GM18909 (cell line): ENCODE measurements at regions not wholly inside any gene's neighbourhood (a gene's known extent, or its start where the extent isn't known, plus 50 kb on each side); places are given as distances from the start of the nearest gene placed in this dataset.

ENCODE experiments used
- ATAC-seq: cut with Tn5 transposase; IDR thresholded peaks from one replicate; pipeline ENCODE4 v1.9.1; 2021; ENCODE audit warnings: mild to moderate bottlenecking; ENCODE audit not compliant: unreplicated experiment, poor library complexity

DNA sequence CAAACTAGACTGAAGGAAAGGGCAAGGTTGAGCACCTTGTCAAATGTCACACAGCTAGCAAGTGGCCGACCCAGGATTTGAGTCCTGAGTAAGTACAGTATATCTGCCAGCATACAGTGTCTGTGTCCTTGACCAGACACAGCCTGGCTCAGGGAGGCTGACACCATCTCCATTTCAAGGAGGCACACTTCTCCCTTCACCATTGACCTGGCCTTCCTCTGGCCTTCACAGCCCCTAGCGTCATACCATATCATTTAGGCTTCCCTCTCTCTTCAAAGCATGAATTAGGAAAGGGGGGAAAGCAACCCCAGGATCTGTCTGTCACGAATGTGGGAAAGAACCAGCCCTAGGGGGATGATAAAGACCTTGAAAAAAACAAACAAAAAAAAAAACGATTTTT lies 155.6 kb downstream of the PLPP3 start:
- ATAC-seq, result no peak

DNA sequence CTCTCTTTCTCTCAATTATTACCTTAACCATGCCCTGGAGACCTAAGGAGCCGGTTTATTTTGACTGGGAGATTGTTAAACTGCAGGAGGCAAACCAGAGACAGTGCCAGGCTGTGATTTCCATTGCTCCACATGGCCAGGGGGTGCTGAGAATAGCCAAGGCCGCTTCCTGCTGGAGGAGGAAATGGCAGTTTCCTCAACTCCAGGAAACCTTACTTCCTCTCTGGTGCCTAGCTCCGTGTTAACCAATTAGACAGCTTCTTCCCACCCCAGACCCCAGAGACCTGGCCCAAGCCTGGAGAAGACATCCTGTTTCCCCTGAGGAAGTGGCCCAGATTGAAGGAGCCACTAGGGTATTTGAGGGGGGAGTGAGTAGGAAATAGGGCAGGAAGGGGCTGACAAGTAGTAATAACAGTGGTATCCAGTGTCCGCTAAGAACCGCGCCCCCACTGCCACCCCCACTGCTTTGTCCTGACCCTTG lies 161.2 kb downstream of the PLPP3 start:
- no peak for ATAC-seq

DNA sequence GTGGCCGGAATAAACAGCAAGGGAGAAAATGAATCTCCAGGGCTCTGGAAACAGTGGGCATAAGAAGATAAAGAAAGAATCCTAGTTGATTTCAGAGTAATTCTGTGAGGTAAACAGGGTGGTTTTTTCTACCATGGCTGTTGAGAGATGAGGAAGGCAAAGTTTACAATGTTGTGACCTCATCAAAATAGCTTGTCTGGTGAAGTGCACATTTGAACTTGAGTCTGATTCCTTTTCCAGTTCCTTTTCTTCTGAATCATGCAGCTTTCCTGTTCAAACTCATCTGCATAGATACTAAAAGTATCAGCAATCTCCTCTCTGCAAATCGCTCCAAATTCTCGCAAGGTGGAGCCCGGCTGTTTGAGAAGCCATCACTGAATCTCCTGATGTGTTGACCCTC lies 161.7 kb downstream of the PLPP3 start:
- ATAC-seq, result no peak

- no peak for ATAC-seq
Observed at GRCh38 chr1:56416495-56416894, 162.9 kb downstream of the PLPP3 start.

DNA sequence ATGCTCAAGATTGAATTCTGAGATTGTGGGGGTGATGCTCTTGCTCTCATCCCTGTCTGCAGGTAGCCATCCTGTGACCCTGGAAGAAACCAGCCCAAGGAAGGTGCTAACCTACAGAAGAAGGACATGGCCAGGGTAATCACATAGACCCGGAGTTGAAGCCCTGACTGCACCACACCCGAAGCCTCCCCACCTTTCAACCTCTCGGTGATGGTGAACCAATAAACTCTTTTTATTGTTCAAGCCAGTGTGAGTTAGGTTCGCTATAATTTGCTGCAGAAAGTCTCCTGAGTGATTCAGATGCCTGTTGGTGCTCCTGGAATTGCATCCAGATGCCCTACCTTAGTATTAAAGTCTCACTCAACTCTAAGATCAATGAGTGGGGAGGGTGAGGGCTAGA lies 163.6 kb downstream of the PLPP3 start:
- no peak for ATAC-seq

GRCh38 chr1:56415258-56415657 lies 164.1 kb downstream of the PLPP3 start:
- ATAC-seq, result no peak

- no peak for ATAC-seq
Observed at GRCh38 chr1:56414728-56415224, 164.6 kb downstream of the PLPP3 start.

GRCh38 chr1:56413671-56414199 lies 165.6 kb downstream of the PLPP3 start:
- ATAC-seq, result no peak

DNA sequence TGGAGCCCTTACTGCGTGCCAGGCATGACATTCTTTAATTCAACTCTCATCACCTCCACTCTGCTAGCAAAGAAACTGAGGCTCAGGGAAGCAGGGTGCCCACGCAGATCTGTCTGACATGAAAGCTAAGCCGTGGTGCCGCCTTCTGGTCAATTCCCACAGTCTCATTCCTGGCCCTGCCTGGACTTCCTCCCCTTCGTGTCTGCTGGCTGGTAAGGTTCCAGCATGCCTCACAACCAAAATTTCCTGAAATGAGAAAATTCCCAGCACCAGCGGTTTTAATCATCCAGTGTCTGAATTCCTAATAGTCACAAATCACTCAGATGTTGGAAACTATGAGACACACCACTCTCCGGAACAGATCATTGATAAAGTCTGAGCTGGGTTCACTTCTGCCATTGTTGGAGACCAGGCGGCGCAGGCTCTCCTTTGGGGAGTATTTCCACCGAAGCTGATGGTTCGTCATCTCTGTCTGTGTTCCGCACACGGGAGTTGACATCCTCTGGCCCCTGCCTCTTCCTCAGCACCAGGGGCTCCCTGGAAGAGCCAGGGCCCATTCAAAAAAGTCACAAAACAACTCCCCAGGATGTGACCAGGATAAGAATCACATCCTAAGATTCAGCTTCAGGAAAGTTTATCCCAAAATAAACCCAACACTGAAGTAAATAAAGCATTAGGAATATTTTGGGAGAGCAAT lies 167.7 kb downstream of the PLPP3 start:
- ATAC-seq, result no peak

DNA sequence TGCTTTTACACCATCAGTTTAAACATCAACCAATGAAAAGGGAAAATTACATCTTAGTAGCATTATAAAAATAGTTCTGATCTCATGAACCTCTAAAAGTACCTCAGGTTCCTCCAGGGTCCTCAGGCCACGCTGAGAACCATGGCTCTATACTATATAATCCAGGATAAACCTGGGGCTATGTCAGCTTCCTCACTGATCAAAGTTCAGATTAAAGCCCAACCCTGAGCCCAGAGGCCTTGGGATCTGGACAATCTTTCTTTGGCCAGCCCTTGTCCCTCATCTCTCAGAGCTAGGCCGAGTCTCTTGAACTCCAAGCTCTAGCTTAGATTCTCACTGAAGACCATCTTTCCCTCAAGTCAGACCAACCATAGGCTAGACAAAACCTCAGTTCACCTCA lies 168.3 kb downstream of the PLPP3 start:
- no peak for ATAC-seq

DNA sequence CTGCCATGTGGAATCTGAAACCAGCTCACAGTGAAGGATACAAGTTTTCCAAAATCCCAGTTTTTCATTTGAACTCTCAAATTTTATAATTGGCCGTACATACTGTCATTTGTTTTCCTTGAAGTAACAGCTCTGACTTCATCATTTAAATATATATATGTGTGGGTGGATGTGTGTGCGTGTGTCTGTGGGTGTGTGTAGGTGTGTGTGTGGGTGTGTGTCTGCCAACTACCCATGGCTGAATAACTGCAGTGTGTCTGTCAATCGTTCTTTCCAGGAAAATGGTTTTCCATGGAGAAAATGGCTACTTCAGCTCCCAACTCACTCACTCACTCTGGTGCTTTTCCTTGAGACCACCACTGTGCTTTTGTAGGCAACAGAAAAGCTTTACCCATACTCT lies 169.0 kb downstream of the PLPP3 start:
- no peak for ATAC-seq

GRCh38 chr1:56409112-56409691 lies 170.2 kb downstream of the PLPP3 start:
- no peak for ATAC-seq

GRCh38 chr1:56406821-56407220 lies 172.5 kb downstream of the PLPP3 start:
- no peak for ATAC-seq

- ATAC-seq, result no peak
Observed at GRCh38 chr1:56404561-56405030, 174.8 kb downstream of the PLPP3 start.

DNA sequence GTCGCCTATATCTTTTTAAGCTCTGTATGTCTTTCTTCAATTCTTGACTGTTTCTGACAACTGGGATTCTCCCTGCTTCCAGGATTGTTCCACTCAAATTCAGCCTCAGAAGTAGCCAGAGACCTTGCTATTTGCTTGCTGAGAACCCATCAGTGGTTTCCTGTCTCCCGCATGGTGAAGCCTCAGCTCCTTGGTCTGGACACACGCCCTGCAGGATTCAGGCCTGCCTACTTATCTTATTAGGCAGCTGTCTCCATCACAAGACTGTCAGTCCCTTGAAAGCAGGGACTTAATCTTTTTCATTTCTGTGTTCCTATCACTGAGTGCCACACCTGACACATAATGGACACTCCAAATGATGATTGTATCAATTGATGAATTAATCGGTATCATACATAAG lies 175.3 kb downstream of the PLPP3 start:
- ATAC-seq, result no peak

- ATAC-seq, result no peak
Observed at GRCh38 chr1:56403321-56403720, 176.0 kb downstream of the PLPP3 start.

- no peak for ATAC-seq
Observed at GRCh38 chr1:56401191-56401590, 178.2 kb downstream of the PLPP3 start.

DNA sequence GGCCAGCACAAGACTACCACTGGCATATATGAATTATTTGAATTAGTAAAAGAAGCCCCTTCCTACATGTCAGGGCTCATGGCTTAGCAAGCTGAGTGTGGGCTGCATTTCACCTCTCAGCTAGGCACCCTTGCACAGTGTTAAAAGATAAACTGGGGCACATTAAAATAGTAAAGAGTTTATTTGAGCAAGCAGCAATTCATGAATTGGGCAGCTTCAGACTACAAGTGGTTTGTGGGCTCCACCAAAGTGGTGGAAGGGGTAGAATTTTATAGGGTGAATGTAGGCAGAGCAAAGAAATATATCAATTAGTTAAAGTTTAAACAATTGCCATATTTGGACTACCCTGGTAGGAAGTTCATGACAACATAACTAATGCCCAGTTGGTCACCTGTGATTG lies 178.8 kb downstream of the PLPP3 start:
- no peak for ATAC-seq

GRCh38 chr1:56399795-56400194 lies 179.6 kb downstream of the PLPP3 start:
- no peak for ATAC-seq

GRCh38 chr1:56399326-56399725 lies 180.0 kb downstream of the PLPP3 start:
- no peak for ATAC-seq

DNA sequence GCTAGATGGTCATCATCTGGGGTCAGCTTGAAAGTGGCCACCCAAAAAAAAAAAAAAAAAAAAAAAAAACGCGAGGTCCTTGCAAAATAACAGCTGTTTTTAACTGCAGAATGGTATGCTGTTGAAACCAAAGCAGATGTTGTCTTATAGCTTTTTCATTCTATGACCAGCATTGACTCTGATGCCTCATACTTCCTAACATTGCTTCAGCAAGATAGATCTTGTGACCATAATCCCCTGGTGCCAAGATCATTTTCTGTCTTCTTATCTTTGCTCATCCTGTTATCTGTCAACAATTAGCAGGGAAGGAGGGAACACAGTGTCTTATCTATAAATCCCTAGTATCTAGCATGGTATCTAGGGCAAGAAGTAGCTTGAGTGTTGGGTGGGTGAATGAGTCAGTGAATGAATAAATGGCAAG lies 181.5 kb downstream of the PLPP3 start:
- no peak for ATAC-seq

DNA sequence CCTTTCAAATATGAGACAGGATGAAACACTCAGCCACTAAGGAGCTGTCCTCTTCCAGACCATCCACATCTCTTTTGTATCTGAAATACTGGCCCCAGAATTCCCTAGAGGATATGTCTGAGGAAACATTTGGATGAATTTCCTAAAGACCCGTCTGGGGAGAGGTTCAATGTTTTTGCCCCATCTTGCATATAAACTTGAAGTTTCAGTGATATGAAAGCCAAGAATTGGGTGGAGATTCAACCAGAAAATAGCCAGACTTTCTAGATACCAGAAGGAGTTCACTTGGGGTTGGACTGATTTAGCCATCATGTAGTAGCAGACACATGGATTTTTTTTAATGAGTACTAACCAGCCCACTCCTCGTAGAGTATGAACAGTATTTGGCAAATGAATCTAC lies 182.0 kb downstream of the PLPP3 start:
- no peak for ATAC-seq
